B cell (primary cell): ENCODE measurements at regions not wholly inside any gene's neighbourhood (a gene's known extent, or its start where the extent isn't known, plus 50 kb on each side); places are given as distances from the start of the nearest gene placed in this dataset.

ENCODE experiments used
- ATAC-seq: fragments of 200-7000 bp; cut with Tn5 transposase; one replicate; pipeline ENCODE4 v1.10.0; 2021; ENCODE audit warnings: low read depth, mild to moderate bottlenecking, moderate number of reproducible peaks, moderate library complexity
- CTCF ChIA-PET: fragments of 350-600 bp; sonication (Branson Sonifier 250); formaldehyde crosslinking; loops from one replicate; lab custom pipeline; 2021; ENCODE audit warnings: antibody characterized with exemption, inconsistent platforms; lab: Charles Lee
- POLR2A ChIA-PET: fragments of 350-600 bp; sonication (Branson Sonifier 250); formaldehyde crosslinking; loops from one replicate; lab custom pipeline; 2021; ENCODE audit warnings: antibody characterized with exemption; lab: Charles Lee
- DNase-seq: peaks from one replicate; pipeline ENCODE4 v3.0.0; 2013
- H2AFZ ChIP-seq: 2 replicates; pipeline ENCODE4 v1.6.1; 2012; ENCODE audit warnings: mild to moderate bottlenecking, low read depth, low read length; ENCODE audit not compliant: insufficient read depth, poor library complexity, severe bottlenecking
- H3K27ac ChIP-seq, 2 donors: 1 replicate in 1 of 2; 2 replicates in 1 of 2; pipeline ENCODE4 v1.5.1; 2012 to 2013; ENCODE audit warnings: low read length in 2 of 2, mild to moderate bottlenecking in 2 of 2, moderate library complexity in 1 of 2
- H3K27me3 ChIP-seq, 4 experiments: fragments of 200-600 bp in 1 of 4; sonication (generic) in 1 of 4; replicated peaks in 1 of 4; 1 replicate in 2 of 4; 2 replicates in 2 of 4; pipeline versions ENCODE4 v1.6.1 to v1.7.0; 2013 to 2016; ENCODE audit warnings: low read length in 3 of 4, mild to moderate bottlenecking in 2 of 4, mixed read lengths in 1 of 4, moderate library complexity in 1 of 4; ENCODE audit not compliant: insufficient read depth in 4 of 4, control insufficient read depth in 3 of 4; ENCODE audit errors: control extremely low read depth in 1 of 4
- H3K36me3 ChIP-seq, 2 experiments: replicated peaks in 1 of 2; 1 replicate in 1 of 2; 2 replicates in 1 of 2; pipeline versions ENCODE4 v1.6.1 to v1.7.1; 2013; ENCODE audit warnings: low read length in 1 of 2; ENCODE audit not compliant: insufficient read depth in 2 of 2, control insufficient read depth in 1 of 2; ENCODE audit errors: control extremely low read depth in 1 of 2, extremely low read depth in 1 of 2
- H3K4me1 ChIP-seq, 2 donors: fragments of 200-600 bp in 1 of 2; sonication (generic) in 1 of 2; 1 replicate in 1 of 2; 2 replicates in 1 of 2; pipeline versions ENCODE4 v1.5.1 to v1.6.1; 2013 to 2017; ENCODE audit warnings: low read length in 2 of 2; ENCODE audit not compliant: control insufficient read depth in 2 of 2, insufficient read depth in 2 of 2
- H3K4me2 ChIP-seq: replicated peaks from 2 replicates; pipeline ENCODE3; 2012; ENCODE audit warnings: mild to moderate bottlenecking, low read depth, low read length; ENCODE audit not compliant: poor library complexity, severe bottlenecking
- H3K4me3 ChIP-seq, 5 experiments: fragments of 200-600 bp in 1 of 5; sonication (generic) in 1 of 5; 1 replicate in 3 of 5; 2 replicates in 2 of 5; pipeline versions ENCODE4 v1.5.1 to v1.7.0; 2011 to 2016; ENCODE audit warnings: low read length in 4 of 5, mild to moderate bottlenecking in 4 of 5, low read depth in 2 of 5, control low read depth in 1 of 5, moderate library complexity in 1 of 5; ENCODE audit not compliant: insufficient read depth in 1 of 5; ENCODE audit errors: control extremely low read depth in 1 of 5, extremely low read depth in 1 of 5
- H3K79me2 ChIP-seq: fragments of 200-600 bp; sonication (generic); one replicate; pipeline ENCODE4 v1.6.0; 2016; ENCODE audit warnings: low read length; ENCODE audit not compliant: control insufficient read depth, insufficient read depth
- H3K9ac ChIP-seq: fragments of 200-600 bp; sonication (generic); 2 replicates; pipeline ENCODE4 v1.6.1; 2017; ENCODE audit warnings: mild to moderate bottlenecking, low read length, moderate library complexity
- H3K9me3 ChIP-seq, 3 donors: one replicate each; pipeline versions ENCODE4 v1.6.1 to v1.7.1; 2013; ENCODE audit warnings: low read length in 2 of 3; ENCODE audit not compliant: control insufficient read depth in 2 of 3, insufficient read depth in 1 of 3; ENCODE audit errors: control extremely low read depth in 1 of 3
- H4K20me1 ChIP-seq: 2 replicates; pipeline ENCODE4 v1.6.0; 2012; ENCODE audit warnings: mild to moderate bottlenecking, low read length; ENCODE audit not compliant: insufficient read depth, control insufficient read depth, poor library complexity, severe bottlenecking
- H3K27ac Mint-ChIP-seq: one replicate; pipeline ENCODE4 v1.8.0; 2021; ENCODE audit warnings: mixed read lengths
- H3K27me3 Mint-ChIP-seq: one replicate; pipeline ENCODE4 v1.8.0; 2021; ENCODE audit warnings: mixed read lengths
- H3K4me1 Mint-ChIP-seq: one replicate; pipeline ENCODE4 v1.8.0; 2021; ENCODE audit warnings: mixed read lengths
- H3K4me3 Mint-ChIP-seq: one replicate; pipeline ENCODE4 v1.8.0; 2021; ENCODE audit warnings: mixed read lengths
- H3K9me3 Mint-ChIP-seq: one replicate; pipeline ENCODE4 v1.8.0; 2022; ENCODE audit warnings: mixed read lengths; ENCODE audit not compliant: insufficient read depth
- CTCF ChIP-seq: fragments of 200-600 bp; IDR thresholded peaks from one replicate; pipeline ENCODE4 v1.8.0; 2022; ENCODE audit warnings: antibody characterized with exemption, mild to moderate bottlenecking
- EZH2 ChIP-seq: IDR thresholded peaks from 2 replicates; pipeline ENCODE4 v1.6.1; 2012; ENCODE audit warnings: borderline replicate concordance, low read depth, mild to moderate bottlenecking, moderate library complexity, low read length; ENCODE audit not compliant: insufficient read depth, poor library complexity, severe bottlenecking
- WGBS: methylation state at CpG from one replicate; pipeline ENCODE4 v1.1.5; 2013; ENCODE audit warnings: missing lambda C conversion rate; ENCODE audit not compliant: insufficient coverage; 5-methylcytosine and 5-hydroxymethylcytosine counted together
- intact Hi-C: fragments of 100-400 bp; cut with micrococcal nuclease; formaldehyde crosslinking; loops from one replicate; pipeline ENCODE4 v1.10.0; 2022

GRCh38 chr1:188463919-188464318 lies 1635.2 kb downstream of the PLA2G4A start:
- H3K4me1 Mint-ChIP-seq: no peaks in the 10 kb centered on the region
- ATAC-seq: no peak

GRCh38 chr1:188466539-188466938 lies 1637.8 kb downstream of the PLA2G4A start:
- no peaks in the 10 kb centered on the region for H3K9me3 ChIP-seq
- H3K27ac ChIP-seq: no peak overlapping the region
- intact Hi-C loops: no loop called here
- H4K20me1 ChIP-seq: no peaks in the 10 kb centered on the region
- no peak for DNase-seq
- H3K4me1 ChIP-seq: no peaks in the 10 kb centered on the region
- ChIA-PET POLR2A (no interaction called here), CTCF (no interaction called here)
- H3K79me2 ChIP-seq: no peaks in the 10 kb centered on the region
- H3K9ac ChIP-seq: no peak overlapping the region
- Mint-ChIP-seq H3K4me3 (no peak overlapping the region), H3K4me1 (no peaks in the 10 kb centered on the region), H3K9me3 (peaks cover 5% of the 10 kb centered on the region), H3K27ac (no peak overlapping the region), H3K27me3 (no peaks in the 10 kb centered on the region)
- no peak overlapping the region for H2AFZ ChIP-seq
- H3K36me3 ChIP-seq: no peaks in the 10 kb centered on the region
- TF ChIP-seq CTCF: no peak
- no peak for TF ChIP-seq EZH2
- H3K27me3 ChIP-seq: no peaks in the 10 kb centered on the region
- H3K4me2 ChIP-seq: no peak overlapping the region
- no peak for ATAC-seq
- H3K4me3 ChIP-seq: no peak overlapping the region
- WGBS: no CpG with 5 or more reads among the region's 4 CpGs

More at GRCh38 chr1:188463919-188464318, 1635.2 kb downstream of the PLA2G4A start:
- intact Hi-C loops: no loop called here
- H3K9ac ChIP-seq: no peak overlapping the region
- no peak overlapping the region for H3K4me2 ChIP-seq
- H3K4me3 ChIP-seq: no peak overlapping the region
- Mint-ChIP-seq H3K4me3 (no peak overlapping the region), H3K9me3 (peaks cover 5% of the 10 kb centered on the region), H3K27ac (no peak overlapping the region), H3K27me3 (no peaks in the 10 kb centered on the region)
- H3K79me2 ChIP-seq: no peaks in the 10 kb centered on the region
- H3K36me3 ChIP-seq: no peaks in the 10 kb centered on the region
- ChIA-PET POLR2A (no interaction called here), CTCF (no interaction called here)
- H3K9me3 ChIP-seq: peaks cover 0 to 4% (median 0%) of the 10 kb centered on the region in 3 donors
- H2AFZ ChIP-seq: no peak overlapping the region
- no peak overlapping the region for H3K27ac ChIP-seq
- no peak for TF ChIP-seq EZH2
- H3K4me1 ChIP-seq: no peaks in the 10 kb centered on the region
- H4K20me1 ChIP-seq: no peaks in the 10 kb centered on the region
- no peaks in the 10 kb centered on the region for H3K27me3 ChIP-seq
- no peak for DNase-seq
- WGBS: no CpG with 5 or more reads among the region's 2 CpGs
